ENCODE measurements at regions not wholly inside any gene's neighbourhood (a gene's known extent, or its start where the extent isn't known, plus 50 kb on each side); places are given as distances from the start of the nearest gene placed in this dataset.
A peak's percentile ranks its signal among the peaks of the same experiment; 100 is the strongest.

GRCh38 chr5:61263561-61264272 lies 68.3 kb upstream of the ZSWIM6 start:
- Histone ChIP-seq H3K9ac (ENCODE audit: low read length) (no peak overlapping the region), H3K4me1 (ENCODE audit: insufficient read depth, low read length) (no peaks in the 10 kb centered on the region), H3K4me3 (ENCODE audit: low read depth in 1 of 2, low read length in 2 of 2) (no peak overlapping the region), H3K27ac (ENCODE audit: low read depth, low read length) (no peak overlapping the region), H3K9me3 (ENCODE audit: low read length) (no peaks in the 10 kb centered on the region), H3K36me3 (ENCODE audit: insufficient read depth, low read length) (no peaks in the 10 kb centered on the region), H3K27me3 (ENCODE audit: control insufficient read depth in 1 of 2, insufficient read depth in 2 of 2, low read length in 2 of 2) (no peaks in the 10 kb centered on the region)

GRCh38 chr5:61264273-61264661 lies 67.8 kb upstream of the ZSWIM6 start:
- Histone ChIP-seq H3K9me3 (ENCODE audit: low read length) (no peaks in the 10 kb centered on the region), H3K27me3 (ENCODE audit: control insufficient read depth in 1 of 2, insufficient read depth in 2 of 2, low read length in 2 of 2) (no peaks in the 10 kb centered on the region), H3K36me3 (ENCODE audit: insufficient read depth, low read length) (no peaks in the 10 kb centered on the region), H3K9ac (ENCODE audit: low read length) (no peak overlapping the region), H3K4me1 (ENCODE audit: insufficient read depth, low read length) (no peaks in the 10 kb centered on the region), H3K27ac (ENCODE audit: low read depth, low read length) (no peak overlapping the region), H3K4me3 (ENCODE audit: low read depth in 1 of 2, low read length in 2 of 2) (no peak overlapping the region)

GRCh38 chr5:61267116-61267515 lies 64.9 kb upstream of the ZSWIM6 start:
- Histone ChIP-seq H3K9ac (ENCODE audit: low read length) (no peak overlapping the region), H3K36me3 (ENCODE audit: insufficient read depth, low read length) (no peaks in the 10 kb centered on the region)

GRCh38 chr5:61268871-61269270 lies 63.2 kb upstream of the ZSWIM6 start:
- H3K36me3 ChIP-seq (ENCODE audit: insufficient read depth, low read length), result no peaks in the 10 kb centered on the region
- no peak overlapping the region for H3K4me3 ChIP-seq (ENCODE audit: low read depth in 1 of 2, low read length in 2 of 2)
- H3K9me3 ChIP-seq (ENCODE audit: low read length), result no peaks in the 10 kb centered on the region
- no peaks in the 10 kb centered on the region for H3K27me3 ChIP-seq (ENCODE audit: control insufficient read depth in 1 of 2, insufficient read depth in 2 of 2, low read length in 2 of 2)
- H3K4me1 ChIP-seq (ENCODE audit: insufficient read depth, low read length), result no peaks in the 10 kb centered on the region
- no peak overlapping the region for H3K27ac ChIP-seq (ENCODE audit: low read depth, low read length)
- H3K9ac ChIP-seq (ENCODE audit: low read length), result no peak overlapping the region

More at GRCh38 chr5:61267116-61267515, 64.9 kb upstream of the ZSWIM6 start:
- Histone ChIP-seq H3K9me3 (ENCODE audit: low read length) (no peaks in the 10 kb centered on the region), H3K27me3 (ENCODE audit: control insufficient read depth in 1 of 2, insufficient read depth in 2 of 2, low read length in 2 of 2) (no peaks in the 10 kb centered on the region), H3K27ac (ENCODE audit: low read depth, low read length) (no peak overlapping the region), H3K4me1 (ENCODE audit: insufficient read depth, low read length) (no peaks in the 10 kb centered on the region), H3K4me3 (ENCODE audit: low read depth in 1 of 2, low read length in 2 of 2) (no peak overlapping the region)

GRCh38 chr5:61270510-61271165 lies 61.4 kb upstream of the ZSWIM6 start:
- Histone ChIP-seq H3K27me3 (ENCODE audit: control insufficient read depth in 1 of 2, insufficient read depth in 2 of 2, low read length in 2 of 2) (no peaks in the 10 kb centered on the region), H3K4me1 (ENCODE audit: insufficient read depth, low read length) (peaks cover 5% of the 10 kb centered on the region), H3K4me3 (ENCODE audit: low read depth in 1 of 2, low read length in 2 of 2) (no peak overlapping the region), H3K9me3 (ENCODE audit: low read length) (no peaks in the 10 kb centered on the region), H3K36me3 (ENCODE audit: insufficient read depth, low read length) (no peaks in the 10 kb centered on the region), H3K9ac (ENCODE audit: low read length) (no peak overlapping the region), H3K27ac (ENCODE audit: low read depth, low read length) (no peak overlapping the region)

GRCh38 chr5:61272688-61273087 lies 59.4 kb upstream of the ZSWIM6 start:
- H3K27ac ChIP-seq (ENCODE audit: low read depth, low read length), result no peak overlapping the region
- H3K9ac ChIP-seq (ENCODE audit: low read length), result no peak overlapping the region
- H3K36me3 ChIP-seq (ENCODE audit: insufficient read depth, low read length), result no peaks in the 10 kb centered on the region
- peaks cover 5% of the 10 kb centered on the region for H3K4me1 ChIP-seq (ENCODE audit: insufficient read depth, low read length)
- H3K4me3 ChIP-seq (ENCODE audit: low read depth in 1 of 2, low read length in 2 of 2), result no peak overlapping the region
- no peaks in the 10 kb centered on the region for H3K27me3 ChIP-seq (ENCODE audit: control insufficient read depth in 1 of 2, insufficient read depth in 2 of 2, low read length in 2 of 2)
- no peaks in the 10 kb centered on the region for H3K9me3 ChIP-seq (ENCODE audit: low read length)

- H3K36me3 ChIP-seq (ENCODE audit: insufficient read depth, low read length), result no peaks in the 10 kb centered on the region
- no peaks in the 10 kb centered on the region for H3K9me3 ChIP-seq (ENCODE audit: low read length)
- H3K9ac ChIP-seq (ENCODE audit: low read length), result no peak overlapping the region
- H3K27me3 ChIP-seq (ENCODE audit: control insufficient read depth in 1 of 2, insufficient read depth in 2 of 2, low read length in 2 of 2), result no peaks in the 10 kb centered on the region
- peaks cover 5% of the 10 kb centered on the region for H3K4me1 ChIP-seq (ENCODE audit: insufficient read depth, low read length)
- no peak overlapping the region for H3K27ac ChIP-seq (ENCODE audit: low read depth, low read length)
- no peak overlapping the region for H3K4me3 ChIP-seq (ENCODE audit: low read depth in 1 of 2, low read length in 2 of 2)
These were observed 58.6 kb upstream of the ZSWIM6 start for GRCh38 chr5:61273279-61273975.

GRCh38 chr5:61274511-61274911 lies 57.5 kb upstream of the ZSWIM6 start:
- H3K9ac ChIP-seq (ENCODE audit: low read length), result no peak overlapping the region
- H3K9me3 ChIP-seq (ENCODE audit: low read length), result no peaks in the 10 kb centered on the region
- no peaks in the 10 kb centered on the region for H3K27me3 ChIP-seq (ENCODE audit: control insufficient read depth in 1 of 2, insufficient read depth in 2 of 2, low read length in 2 of 2)
- peaks cover 5% of the 10 kb centered on the region for H3K4me1 ChIP-seq (ENCODE audit: insufficient read depth, low read length)
- no peak overlapping the region for H3K27ac ChIP-seq (ENCODE audit: low read depth, low read length)
- no peak overlapping the region for H3K4me3 ChIP-seq (ENCODE audit: low read depth in 1 of 2, low read length in 2 of 2)
- H3K36me3 ChIP-seq (ENCODE audit: insufficient read depth, low read length), result no peaks in the 10 kb centered on the region

GRCh38 chr5:61275841-61276240 lies 56.2 kb upstream of the ZSWIM6 start:
- no peaks in the 10 kb centered on the region for H3K9me3 ChIP-seq (ENCODE audit: low read length)
- no peaks in the 10 kb centered on the region for H3K27me3 ChIP-seq (ENCODE audit: control insufficient read depth in 1 of 2, insufficient read depth in 2 of 2, low read length in 2 of 2)
- H3K4me1 ChIP-seq (ENCODE audit: insufficient read depth, low read length), result peaks cover 17% of the 10 kb centered on the region
- no peak overlapping the region for H3K27ac ChIP-seq (ENCODE audit: low read depth, low read length)
- H3K9ac ChIP-seq (ENCODE audit: low read length), result no peak overlapping the region
- no peak overlapping the region for H3K4me3 ChIP-seq (ENCODE audit: low read depth in 1 of 2, low read length in 2 of 2)
- H3K36me3 ChIP-seq (ENCODE audit: insufficient read depth, low read length), result no peaks in the 10 kb centered on the region

- no peaks in the 10 kb centered on the region for H3K27me3 ChIP-seq (ENCODE audit: control insufficient read depth in 1 of 2, insufficient read depth in 2 of 2, low read length in 2 of 2)
- no peak overlapping the region for H3K9ac ChIP-seq (ENCODE audit: low read length)
- peaks cover 22% of the 10 kb centered on the region for H3K4me1 ChIP-seq (ENCODE audit: insufficient read depth, low read length)
- H3K4me3 ChIP-seq (ENCODE audit: low read depth in 1 of 2, low read length in 2 of 2), result peak overlapping the region in 1 of 2 donors; percentile 16
- no peaks in the 10 kb centered on the region for H3K36me3 ChIP-seq (ENCODE audit: insufficient read depth, low read length)
- H3K27ac ChIP-seq (ENCODE audit: low read depth, low read length), result no peak overlapping the region
- no peaks in the 10 kb centered on the region for H3K9me3 ChIP-seq (ENCODE audit: low read length)
These were observed 54.9 kb upstream of the ZSWIM6 start for GRCh38 chr5:61277190-61277589.

- Histone ChIP-seq H3K9me3 (ENCODE audit: low read length) (no peaks in the 10 kb centered on the region), H3K27me3 (ENCODE audit: control insufficient read depth in 1 of 2, insufficient read depth in 2 of 2, low read length in 2 of 2) (no peaks in the 10 kb centered on the region), H3K4me1 (ENCODE audit: insufficient read depth, low read length) (peaks cover 22% of the 10 kb centered on the region), H3K27ac (ENCODE audit: low read depth, low read length) (no peak overlapping the region), H3K36me3 (ENCODE audit: insufficient read depth, low read length) (no peaks in the 10 kb centered on the region), H3K9ac (ENCODE audit: low read length) (no peak overlapping the region), H3K4me3 (ENCODE audit: low read depth in 1 of 2, low read length in 2 of 2) (no peak overlapping the region)
These were observed 54.3 kb upstream of the ZSWIM6 start for GRCh38 chr5:61277781-61278180.
